K562 (cell line): ENCODE measurements at regions not wholly inside any gene's neighbourhood (a gene's known extent, or its start where the extent isn't known, plus 50 kb on each side); places are given as distances from the start of the nearest gene placed in this dataset.

ENCODE experiments used
- ATAC-seq: fragments of 200-7000 bp; cut with Tn5 transposase; 3 replicates; pipeline ENCODE4 v1.9.1; 2020; ENCODE audit warnings: moderate library complexity
- BruUV-seq: library from RNA; stranded (reverse); fragments of 400-500 nt; replicated peaks from 2 replicates; lab custom pipeline; 2021; lab: Mats Ljungman, UMichigan
- CTCF ChIA-PET: fragments of 300-600 bp; formaldehyde crosslinking; extraction: SDS; loops from one replicate; lab custom pipeline; 2021; ENCODE audit warnings: low intra/inter-chr PET ratio; lab: Yijun Ruan, JAX
- POLR2A ChIA-PET: fragments of 300-600, 350-650 bp; sonication (Branson Sonifier 250); formaldehyde crosslinking; extraction: SDS; loops from one replicate; lab custom pipeline; 2021; ENCODE audit warnings: antibody characterized with exemption, inconsistent platforms; lab: Yijun Ruan, JAX
- DNase-seq, 4 experiments: peaks; one replicate each; pipeline versions ENCODE4 v3.0.0 to v3.0.0-alpha.2; 2011 to 2018; ENCODE audit warnings: low spot score in 3 of 4, mixed read lengths in 3 of 4; ENCODE audit errors: extremely low read depth in 1 of 4
- FAIRE-seq: peaks from 2 replicates; lab custom pipeline; 2011; peaks lifted over from hg19 to GRCh38; lab: Jason Lieb, UNC
- H2AFZ ChIP-seq: 2 replicates; pipeline ENCODE4 v1.6.0; 2011; ENCODE audit warnings: low read depth, low read length, control low read depth, inconsistent platforms
- H3K27ac ChIP-seq: fragments of 200-600 bp; 3 replicates; pipeline ENCODE4 v1.8.0; 2011; ENCODE audit warnings: low read depth, mild to moderate bottlenecking, control low read depth, inconsistent platforms, low read length, moderate library complexity, mixed read lengths; ENCODE audit errors: extremely low read depth
- H3K27me3 ChIP-seq, 2 experiments: fragments of 300-600 bp in 1 of 2; 2 replicates in 1 of 2; 3 replicates in 1 of 2; pipeline versions ENCODE4 v1.6.0 to v1.8.0; 2011; ENCODE audit warnings: inconsistent platforms in 2 of 2, low read length in 2 of 2, mild to moderate bottlenecking in 1 of 2, mixed read lengths in 1 of 2, moderate library complexity in 1 of 2; ENCODE audit not compliant: control insufficient read depth in 2 of 2, insufficient read depth in 2 of 2
- H3K36me3 ChIP-seq: fragments of 300-600 bp; 3 replicates; pipeline ENCODE4 v1.8.0; 2011; ENCODE audit warnings: mild to moderate bottlenecking, low read length, inconsistent platforms; ENCODE audit not compliant: control insufficient read depth, insufficient read depth
- H3K4me1 ChIP-seq, 2 experiments: fragments of 200-600 bp in 1 of 2; replicated peaks in 1 of 2; 2 replicates in 1 of 2; 3 replicates in 1 of 2; pipeline versions ENCODE4 v1.5.1 to v1.8.0; 2011; ENCODE audit warnings: inconsistent platforms in 2 of 2, low read length in 2 of 2, mild to moderate bottlenecking in 1 of 2, mixed read lengths in 1 of 2, moderate library complexity in 1 of 2; ENCODE audit not compliant: control insufficient read depth in 2 of 2, insufficient read depth in 2 of 2
- H3K4me2 ChIP-seq: 2 replicates; pipeline ENCODE4 v1.6.1; 2011; ENCODE audit warnings: low read length, control low read depth, inconsistent platforms, mixed read lengths; ENCODE audit not compliant: insufficient read depth
- H3K4me3 ChIP-seq: fragments of 200-600 bp; sonication (generic), shearing (Covaris generic); 2 replicates; pipeline ENCODE4 v1.5.1; 2016; ENCODE audit warnings: control low read depth, inconsistent platforms
- H3K79me2 ChIP-seq: fragments of 200-600 bp; 3 replicates; pipeline ENCODE4 v1.8.0; 2011; ENCODE audit warnings: low read length, inconsistent platforms; ENCODE audit not compliant: control insufficient read depth, insufficient read depth
- H3K9ac ChIP-seq, 2 experiments: 2 replicates each; pipeline versions ENCODE4 v1.6.0 to v1.6.1; 2011; ENCODE audit warnings: low read depth in 2 of 2, low read length in 2 of 2, control low read depth in 1 of 2, inconsistent platforms in 1 of 2, mild to moderate bottlenecking in 1 of 2, mixed read lengths in 1 of 2; ENCODE audit not compliant: insufficient read depth in 1 of 2
- H3K9me1 ChIP-seq: one replicate; pipeline ENCODE4 v1.6.0; 2011; ENCODE audit warnings: inconsistent platforms, mild to moderate bottlenecking, low read length, moderate library complexity; ENCODE audit not compliant: control insufficient read depth, insufficient read depth
- H3K9me3 ChIP-seq: replicated peaks from 2 replicates; pipeline ENCODE4 v1.5.1; 2011; ENCODE audit warnings: low read depth, low read length, inconsistent platforms; ENCODE audit not compliant: control insufficient read depth, insufficient read depth
- H4K20me1 ChIP-seq: replicated peaks from 2 replicates; pipeline ENCODE4 v1.6.1; 2011; ENCODE audit warnings: low read length, inconsistent platforms, mixed read lengths; ENCODE audit not compliant: control insufficient read depth, insufficient read depth
- HMG20A ChIP-seq: fragments of 450-650 bp; formaldehyde crosslinking; conservative IDR thresholded peaks from 2 replicates; pipeline ENCODE4 v1.4.0; 2020; ENCODE audit warnings: mild to moderate bottlenecking, mixed read lengths
- SMARCA4 ChIP-seq: fragments of 450-650 bp; IDR thresholded peaks from 2 replicates; pipeline ENCODE4 v1.6.1; 2016
- TAF1 ChIP-seq: IDR thresholded peaks from 2 replicates; pipeline ENCODE4 v1.6.1; 2011; ENCODE audit warnings: mild to moderate bottlenecking, low read length, moderate library complexity; ENCODE audit not compliant: insufficient read depth, control insufficient read depth, severe bottlenecking; ENCODE audit errors: extremely low read depth
- ZNF311 ChIP-seq: fragments of 250-450 bp; sonication (Bioruptor Pico); IDR thresholded peaks from 2 replicates; pipeline ENCODE4 v1.4.0; 2020; ENCODE audit warnings: mild to moderate bottlenecking, moderate library complexity
- WGBS: fragments of 100-300 bp; shearing (Covaris generic); methylation state at CpG from one replicate; pipeline ENCODE4 v1.1.6; 2016; ENCODE audit warnings: low coverage, mixed read lengths; ENCODE audit not compliant: insufficient coverage; ENCODE audit errors: missing lambda C conversion rate; 5-methylcytosine and 5-hydroxymethylcytosine counted together
- in situ Hi-C: fragments of 300-500 bp; cut with MboI; formaldehyde crosslinking; loops from 4 replicates; pipeline ENCODE4 v1.15.0; 2018; ENCODE audit warnings: inconsistent platforms, mixed read lengths
- intact Hi-C: fragments of 100-400 bp; cut with micrococcal nuclease; formaldehyde crosslinking; loops from 2 replicates; pipeline ENCODE4 v1.14.2; 2022
- TF ChIP-seq, protein P1 (sequence below): fragments of 250-450 bp; sonication (Bioruptor Pico); IDR thresholded peaks from 2 replicates; pipeline ENCODE4 v1.5.0; 2021; ENCODE audit warnings: mild to moderate bottlenecking, borderline replicate concordance
- TF ChIP-seq, protein P2 (sequence below): fragments of 250-450 bp; sonication (Bioruptor Pico); IDR thresholded peaks from 2 replicates; pipeline ENCODE4 v1.5.0; 2022; ENCODE audit warnings: mild to moderate bottlenecking

DNA sequence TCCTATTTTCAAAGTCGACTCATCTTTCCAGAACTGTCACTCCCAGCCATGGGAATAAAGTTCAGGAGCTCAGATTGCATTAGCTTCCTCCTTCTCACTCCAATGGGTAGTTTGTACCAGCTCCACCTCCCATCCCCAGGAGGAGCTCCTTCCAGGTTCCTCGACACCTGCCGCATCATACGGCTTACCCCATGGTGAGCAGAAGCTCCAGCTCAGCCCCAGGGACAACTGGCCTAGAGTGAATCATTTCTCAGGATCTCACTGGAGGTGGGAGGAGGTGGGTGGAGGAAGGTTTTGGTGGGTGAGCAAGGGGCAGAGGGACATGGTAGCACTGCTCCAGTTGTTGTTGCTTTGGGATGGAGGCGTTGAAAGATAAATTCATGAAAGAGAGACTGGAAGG lies 196.3 kb upstream of the PKDCC start:
- H3K27me3 ChIP-seq = no peaks in the 10 kb centered on the region; a peak in 1 of 5 replicates
- H4K20me1 ChIP-seq = 0 out of 2 replicates have a peak, but pooled peaks cover 3% of the 10 kb centered on the region
- WGBS = 6% methylated on average over 5 of the region's 5 CpGs
- BruUV-seq = no TSS peak
- no peak overlapping the region for H3K27ac ChIP-seq
- ChIA-PET CTCF (interaction anchor here (4.8 kb wide), 1 partner anchor 234 kb away, joined by 23 read pairs; no protein-coding TSS in a partner anchor), POLR2A (no interaction called here)
- H3K4me1 ChIP-seq = no peaks in the 10 kb centered on the region
- H3K4me2 ChIP-seq = no peak overlapping the region
- no peak for FAIRE-seq
- H3K9ac ChIP-seq = no peak overlapping the region
- no peak overlapping the region for H2AFZ ChIP-seq
- no peak for DNase-seq
- intact Hi-C loops = loop anchor here (5.0 kb wide), 1 partner anchor 386 kb away; no protein-coding TSS in a partner anchor
- no peaks in the 10 kb centered on the region for H3K79me2 ChIP-seq
- ATAC-seq = no peak
- in situ Hi-C loops = loop anchor here (25.0 kb wide), 1 partner anchor 361 kb away; no protein-coding TSS in a partner anchor
- no peaks in the 10 kb centered on the region for H3K36me3 ChIP-seq
- TF ChIP-seq SMARCA4 (no peak), TAF1 (no peak), ZNF311 (CRISPR knock-in tag) (no peak), HMG20A (CRISPR knock-in tag) (no peak)
- TF ChIP-seq, protein P1, sequence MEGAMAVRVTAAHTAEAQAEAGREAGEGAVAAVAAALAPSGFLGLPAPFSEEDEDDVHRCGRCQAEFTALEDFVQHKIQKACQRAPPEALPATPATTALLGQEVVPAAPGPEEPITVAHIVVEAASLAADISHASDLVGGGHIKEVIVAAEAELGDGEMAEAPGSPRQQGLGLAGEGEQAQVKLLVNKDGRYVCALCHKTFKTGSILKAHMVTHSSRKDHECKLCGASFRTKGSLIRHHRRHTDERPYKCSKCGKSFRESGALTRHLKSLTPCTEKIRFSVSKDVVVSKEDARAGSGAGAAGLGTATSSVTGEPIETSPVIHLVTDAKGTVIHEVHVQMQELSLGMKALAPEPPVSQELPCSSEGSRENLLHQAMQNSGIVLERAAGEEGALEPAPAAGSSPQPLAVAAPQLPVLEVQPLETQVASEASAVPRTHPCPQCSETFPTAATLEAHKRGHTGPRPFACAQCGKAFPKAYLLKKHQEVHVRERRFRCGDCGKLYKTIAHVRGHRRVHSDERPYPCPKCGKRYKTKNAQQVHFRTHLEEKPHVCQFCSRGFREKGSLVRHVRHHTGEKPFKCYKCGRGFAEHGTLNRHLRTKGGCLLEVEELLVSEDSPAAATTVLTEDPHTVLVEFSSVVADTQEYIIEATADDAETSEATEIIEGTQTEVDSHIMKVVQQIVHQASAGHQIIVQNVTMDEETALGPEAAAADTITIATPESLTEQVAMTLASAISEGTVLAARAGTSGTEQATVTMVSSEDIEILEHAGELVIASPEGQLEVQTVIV (CRISPR knock-in tag) = no peak
- TF ChIP-seq, protein P2, sequence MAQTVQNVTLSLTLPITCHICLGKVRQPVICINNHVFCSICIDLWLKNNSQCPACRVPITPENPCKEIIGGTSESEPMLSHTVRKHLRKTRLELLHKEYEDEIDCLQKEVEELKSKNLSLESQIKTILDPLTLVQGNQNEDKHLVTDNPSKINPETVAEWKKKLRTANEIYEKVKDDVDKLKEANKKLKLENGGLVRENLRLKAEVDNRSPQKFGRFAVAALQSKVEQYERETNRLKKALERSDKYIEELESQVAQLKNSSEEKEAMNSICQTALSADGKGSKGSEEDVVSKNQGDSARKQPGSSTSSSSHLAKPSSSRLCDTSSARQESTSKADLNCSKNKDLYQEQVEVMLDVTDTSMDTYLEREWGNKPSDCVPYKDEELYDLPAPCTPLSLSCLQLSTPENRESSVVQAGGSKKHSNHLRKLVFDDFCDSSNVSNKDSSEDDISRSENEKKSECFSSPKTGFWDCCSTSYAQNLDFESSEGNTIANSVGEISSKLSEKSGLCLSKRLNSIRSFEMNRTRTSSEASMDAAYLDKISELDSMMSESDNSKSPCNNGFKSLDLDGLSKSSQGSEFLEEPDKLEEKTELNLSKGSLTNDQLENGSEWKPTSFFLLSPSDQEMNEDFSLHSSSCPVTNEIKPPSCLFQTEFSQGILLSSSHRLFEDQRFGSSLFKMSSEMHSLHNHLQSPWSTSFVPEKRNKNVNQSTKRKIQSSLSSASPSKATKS (CRISPR knock-in tag) = no peak
- H3K9me1 ChIP-seq = no peaks in the 10 kb centered on the region
- no peaks in the 10 kb centered on the region for H3K9me3 ChIP-seq
- no peak overlapping the region for H3K4me3 ChIP-seq
